Liver (tissue), 8 donors: ENCODE measurements at regions not wholly inside any gene's neighbourhood (a gene's known extent, or its start where the extent isn't known, plus 50 kb on each side); places are given as distances from the start of the nearest gene placed in this dataset.

ENCODE experiments used
- DNase-seq: peaks from one replicate; pipeline ENCODE4 v3.0.0-alpha.2; 2017; ENCODE audit warnings: low spot score
- H3K27ac ChIP-seq, 2 donors: one replicate each; pipeline ENCODE4 v1.7.0; 2013; ENCODE audit warnings: inconsistent platforms in 2 of 2, low read length in 2 of 2, control low read depth in 1 of 2, low read depth in 1 of 2, mild to moderate bottlenecking in 1 of 2
- H3K27me3 ChIP-seq, 4 donors: one replicate each; pipeline versions ENCODE4 v1.6.1 to v1.7.0; 2013; ENCODE audit warnings: low read length in 3 of 4, inconsistent platforms in 1 of 4, mild to moderate bottlenecking in 1 of 4, moderate library complexity in 1 of 4; ENCODE audit not compliant: control insufficient read depth in 4 of 4, insufficient read depth in 4 of 4
- H3K36me3 ChIP-seq, 4 donors: one replicate each; pipeline versions ENCODE4 v1.6.1 to v1.7.0; 2013; ENCODE audit warnings: low read length in 3 of 4, mild to moderate bottlenecking in 3 of 4, low read depth in 1 of 4, moderate library complexity in 1 of 4; ENCODE audit not compliant: control insufficient read depth in 4 of 4, insufficient read depth in 3 of 4
- H3K4me1 ChIP-seq, 4 donors: one replicate each; pipeline versions ENCODE4 v1.6.1 to v1.7.0; 2013; ENCODE audit warnings: low read length in 3 of 4, mild to moderate bottlenecking in 3 of 4, moderate library complexity in 1 of 4; ENCODE audit not compliant: control insufficient read depth in 4 of 4, insufficient read depth in 4 of 4
- H3K4me3 ChIP-seq, 3 donors: one replicate each; pipeline versions ENCODE4 v1.6.1 to v1.7.0; 2013; ENCODE audit warnings: low read length in 3 of 3, control low read depth in 1 of 3, low read depth in 1 of 3, mild to moderate bottlenecking in 1 of 3
- H3K9ac ChIP-seq, 2 donors: one replicate each; pipeline ENCODE4 v1.7.0; 2013; ENCODE audit warnings: low read length in 2 of 2, mild to moderate bottlenecking in 2 of 2, moderate library complexity in 2 of 2, control low read depth in 1 of 2, low read depth in 1 of 2
- H3K9me3 ChIP-seq, 4 donors: one replicate each; pipeline versions ENCODE4 v1.6.1 to v1.7.0; 2013; ENCODE audit warnings: low read length in 3 of 4; ENCODE audit not compliant: control insufficient read depth in 4 of 4
- EGR1 ChIP-seq, 2 donors: IDR thresholded peaks; 2 replicates each; pipeline ENCODE4 v1.6.1; 2016 to 2018; ENCODE audit warnings: antibody characterized with exemption in 2 of 2, low read depth in 2 of 2
- FOXA1 ChIP-seq: IDR thresholded peaks from 2 replicates; pipeline ENCODE4 v1.6.1; 2016; ENCODE audit warnings: antibody characterized with exemption
- FOXA2 ChIP-seq: IDR thresholded peaks from 2 replicates; pipeline ENCODE4 v1.6.1; 2016; ENCODE audit warnings: antibody characterized with exemption
- GABPA ChIP-seq, 2 donors: IDR thresholded peaks in 1 of 2; conservative IDR thresholded peaks in 1 of 2; 2 replicates each; pipeline ENCODE4 v1.6.1; 2016; ENCODE audit warnings: antibody characterized with exemption in 2 of 2, mild to moderate bottlenecking in 1 of 2, moderate library complexity in 1 of 2
- HNF4A ChIP-seq, 2 donors: conservative IDR thresholded peaks; 2 replicates each; pipeline ENCODE4 v1.6.1; 2016; ENCODE audit warnings: antibody characterized with exemption in 2 of 2, mild to moderate bottlenecking in 2 of 2
- HNF4G ChIP-seq: IDR thresholded peaks from 2 replicates; pipeline ENCODE4 v1.6.1; 2016; ENCODE audit warnings: antibody characterized with exemption
- JUND ChIP-seq, 2 donors: IDR thresholded peaks; 2 replicates each; pipeline ENCODE4 v1.6.1; 2016; ENCODE audit warnings: antibody characterized with exemption in 2 of 2
- NR2F2 ChIP-seq: IDR thresholded peaks from 2 replicates; pipeline ENCODE4 v1.6.1; 2016; ENCODE audit warnings: antibody characterized with exemption
- RAD21 ChIP-seq, 2 donors: IDR thresholded peaks; 2 replicates each; pipeline ENCODE4 v1.6.1; 2016; ENCODE audit warnings: antibody characterized with exemption in 2 of 2, mild to moderate bottlenecking in 2 of 2
- RXRA ChIP-seq, 2 donors: IDR thresholded peaks; 2 replicates each; pipeline ENCODE4 v1.6.1; 2017 to 2018; ENCODE audit warnings: antibody characterized with exemption in 2 of 2, mild to moderate bottlenecking in 1 of 2
- SP1 ChIP-seq: IDR thresholded peaks from 2 replicates; pipeline ENCODE4 v1.6.1; 2018; ENCODE audit warnings: antibody characterized with exemption, mild to moderate bottlenecking
- TAF1 ChIP-seq: conservative IDR thresholded peaks from 2 replicates; pipeline ENCODE4 v1.6.1; 2016; ENCODE audit warnings: antibody characterized with exemption, mild to moderate bottlenecking
- YY1 ChIP-seq: IDR thresholded peaks from 2 replicates; pipeline ENCODE4 v1.6.1; 2016; ENCODE audit warnings: antibody characterized with exemption, mild to moderate bottlenecking
- WGBS: extraction: QIAGEN DNeasy Blood & Tissue Kit; methylation state at CpG from one replicate; pipeline ENCODE4 v1.1.7; 2013; 5-methylcytosine and 5-hydroxymethylcytosine counted together
- TF ChIP-seq, protein P1 (sequence below): IDR thresholded peaks from 2 replicates; pipeline ENCODE4 v1.6.1; 2016; ENCODE audit warnings: antibody characterized with exemption
- TF ChIP-seq, protein P2 (sequence below): IDR thresholded peaks from 2 replicates; pipeline ENCODE4 v1.6.1; 2016; ENCODE audit warnings: antibody characterized with exemption
- TF ChIP-seq, protein P3 (sequence below): IDR thresholded peaks from 2 replicates; pipeline ENCODE4 v1.6.1; 2016; ENCODE audit warnings: antibody characterized with exemption
- TF ChIP-seq, protein P4 (sequence below): fragments of 150-350 bp; IDR thresholded peaks from 2 replicates; pipeline ENCODE4 v1.5.1; 2017; ENCODE audit warnings: improper control_type of control experiment, low read depth, low read length; ENCODE audit not compliant: missing input control
- TF ChIP-seq, protein P5 (sequence below): IDR thresholded peaks from 2 replicates; pipeline ENCODE4 v1.6.1; 2016; ENCODE audit warnings: antibody characterized with exemption, mild to moderate bottlenecking
- donor health status: healthy.
- donor health status: healthy.
- donor health status: healthy.
- donor health status: healthy.
- donor health status: healthy.

DNA sequence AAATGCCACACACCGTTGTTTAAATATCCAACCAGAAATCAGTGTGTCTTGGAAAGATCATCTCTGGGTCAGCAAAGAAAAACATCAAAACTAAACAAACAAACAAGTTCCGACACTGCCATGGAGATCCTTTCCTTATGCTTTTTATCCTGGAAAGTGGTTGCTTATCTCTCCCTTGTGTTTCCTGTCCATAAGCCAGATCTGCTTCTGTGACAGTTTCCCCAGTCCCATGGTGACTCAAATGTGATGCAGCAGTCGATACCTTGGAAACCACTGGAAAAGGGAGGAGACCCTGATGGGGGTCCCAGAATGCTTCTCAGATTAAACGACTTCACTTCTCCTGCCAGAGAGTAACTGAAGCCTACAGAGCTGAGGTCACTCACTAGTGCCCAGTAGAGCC, 94.7 kb downstream of the DMRTA2 start:
- H3K9ac ChIP-seq, result no peak overlapping the region
- no peak for DNase-seq
- H3K36me3 ChIP-seq, result no peaks in the 10 kb centered on the region
- TF ChIP-seq EGR1 (IDR thresholded peaks at IDR 0.05; ENCODE audit: low read depth in 2 of 2) (no peak), FOXA2 (no peak), HNF4G (no peak), GABPA (IDR thresholded peaks at IDR 0.05 in 1 of 2, conservative IDR thresholded peaks at IDR 0.05 in 1 of 2) (no peak), TAF1 (no peak), HNF4A (conservative IDR thresholded peaks at IDR 0.05) (no peak), YY1 (no peak), JUND (IDR thresholded peaks at IDR 0.05) (no peak), RAD21 (IDR thresholded peaks at IDR 0.05) (no peak), RXRA (IDR thresholded peaks at IDR 0.05) (no peak), SP1 (no peak), FOXA1 (no peak), NR2F2 (no peak)
- TF ChIP-seq, protein P1, sequence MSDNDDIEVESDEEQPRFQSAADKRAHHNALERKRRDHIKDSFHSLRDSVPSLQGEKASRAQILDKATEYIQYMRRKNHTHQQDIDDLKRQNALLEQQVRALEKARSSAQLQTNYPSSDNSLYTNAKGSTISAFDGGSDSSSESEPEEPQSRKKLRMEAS, result no peak
- TF ChIP-seq, protein P2, sequence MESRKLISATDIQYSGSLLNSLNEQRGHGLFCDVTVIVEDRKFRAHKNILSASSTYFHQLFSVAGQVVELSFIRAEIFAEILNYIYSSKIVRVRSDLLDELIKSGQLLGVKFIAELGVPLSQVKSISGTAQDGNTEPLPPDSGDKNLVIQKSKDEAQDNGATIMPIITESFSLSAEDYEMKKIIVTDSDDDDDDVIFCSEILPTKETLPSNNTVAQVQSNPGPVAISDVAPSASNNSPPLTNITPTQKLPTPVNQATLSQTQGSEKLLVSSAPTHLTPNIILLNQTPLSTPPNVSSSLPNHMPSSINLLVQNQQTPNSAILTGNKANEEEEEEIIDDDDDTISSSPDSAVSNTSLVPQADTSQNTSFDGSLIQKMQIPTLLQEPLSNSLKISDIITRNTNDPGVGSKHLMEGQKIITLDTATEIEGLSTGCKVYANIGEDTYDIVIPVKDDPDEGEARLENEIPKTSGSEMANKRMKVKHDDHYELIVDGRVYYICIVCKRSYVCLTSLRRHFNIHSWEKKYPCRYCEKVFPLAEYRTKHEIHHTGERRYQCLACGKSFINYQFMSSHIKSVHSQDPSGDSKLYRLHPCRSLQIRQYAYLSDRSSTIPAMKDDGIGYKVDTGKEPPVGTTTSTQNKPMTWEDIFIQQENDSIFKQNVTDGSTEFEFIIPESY, result no peak
- TF ChIP-seq, protein P3, sequence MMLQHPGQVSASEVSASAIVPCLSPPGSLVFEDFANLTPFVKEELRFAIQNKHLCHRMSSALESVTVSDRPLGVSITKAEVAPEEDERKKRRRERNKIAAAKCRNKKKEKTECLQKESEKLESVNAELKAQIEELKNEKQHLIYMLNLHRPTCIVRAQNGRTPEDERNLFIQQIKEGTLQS, result no peak
- TF ChIP-seq, protein P4, sequence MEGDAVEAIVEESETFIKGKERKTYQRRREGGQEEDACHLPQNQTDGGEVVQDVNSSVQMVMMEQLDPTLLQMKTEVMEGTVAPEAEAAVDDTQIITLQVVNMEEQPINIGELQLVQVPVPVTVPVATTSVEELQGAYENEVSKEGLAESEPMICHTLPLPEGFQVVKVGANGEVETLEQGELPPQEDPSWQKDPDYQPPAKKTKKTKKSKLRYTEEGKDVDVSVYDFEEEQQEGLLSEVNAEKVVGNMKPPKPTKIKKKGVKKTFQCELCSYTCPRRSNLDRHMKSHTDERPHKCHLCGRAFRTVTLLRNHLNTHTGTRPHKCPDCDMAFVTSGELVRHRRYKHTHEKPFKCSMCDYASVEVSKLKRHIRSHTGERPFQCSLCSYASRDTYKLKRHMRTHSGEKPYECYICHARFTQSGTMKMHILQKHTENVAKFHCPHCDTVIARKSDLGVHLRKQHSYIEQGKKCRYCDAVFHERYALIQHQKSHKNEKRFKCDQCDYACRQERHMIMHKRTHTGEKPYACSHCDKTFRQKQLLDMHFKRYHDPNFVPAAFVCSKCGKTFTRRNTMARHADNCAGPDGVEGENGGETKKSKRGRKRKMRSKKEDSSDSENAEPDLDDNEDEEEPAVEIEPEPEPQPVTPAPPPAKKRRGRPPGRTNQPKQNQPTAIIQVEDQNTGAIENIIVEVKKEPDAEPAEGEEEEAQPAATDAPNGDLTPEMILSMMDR, result no peak
- TF ChIP-seq, protein P5, sequence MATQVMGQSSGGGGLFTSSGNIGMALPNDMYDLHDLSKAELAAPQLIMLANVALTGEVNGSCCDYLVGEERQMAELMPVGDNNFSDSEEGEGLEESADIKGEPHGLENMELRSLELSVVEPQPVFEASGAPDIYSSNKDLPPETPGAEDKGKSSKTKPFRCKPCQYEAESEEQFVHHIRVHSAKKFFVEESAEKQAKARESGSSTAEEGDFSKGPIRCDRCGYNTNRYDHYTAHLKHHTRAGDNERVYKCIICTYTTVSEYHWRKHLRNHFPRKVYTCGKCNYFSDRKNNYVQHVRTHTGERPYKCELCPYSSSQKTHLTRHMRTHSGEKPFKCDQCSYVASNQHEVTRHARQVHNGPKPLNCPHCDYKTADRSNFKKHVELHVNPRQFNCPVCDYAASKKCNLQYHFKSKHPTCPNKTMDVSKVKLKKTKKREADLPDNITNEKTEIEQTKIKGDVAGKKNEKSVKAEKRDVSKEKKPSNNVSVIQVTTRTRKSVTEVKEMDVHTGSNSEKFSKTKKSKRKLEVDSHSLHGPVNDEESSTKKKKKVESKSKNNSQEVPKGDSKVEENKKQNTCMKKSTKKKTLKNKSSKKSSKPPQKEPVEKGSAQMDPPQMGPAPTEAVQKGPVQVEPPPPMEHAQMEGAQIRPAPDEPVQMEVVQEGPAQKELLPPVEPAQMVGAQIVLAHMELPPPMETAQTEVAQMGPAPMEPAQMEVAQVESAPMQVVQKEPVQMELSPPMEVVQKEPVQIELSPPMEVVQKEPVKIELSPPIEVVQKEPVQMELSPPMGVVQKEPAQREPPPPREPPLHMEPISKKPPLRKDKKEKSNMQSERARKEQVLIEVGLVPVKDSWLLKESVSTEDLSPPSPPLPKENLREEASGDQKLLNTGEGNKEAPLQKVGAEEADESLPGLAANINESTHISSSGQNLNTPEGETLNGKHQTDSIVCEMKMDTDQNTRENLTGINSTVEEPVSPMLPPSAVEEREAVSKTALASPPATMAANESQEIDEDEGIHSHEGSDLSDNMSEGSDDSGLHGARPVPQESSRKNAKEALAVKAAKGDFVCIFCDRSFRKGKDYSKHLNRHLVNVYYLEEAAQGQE, result no peak
- H3K4me1 ChIP-seq, result peaks cover 0 to 8% (median 5%) of the 10 kb centered on the region in 4 donors
- H3K27me3 ChIP-seq, result peaks cover 0 to 3% (median 2%) of the 10 kb centered on the region in 4 donors
- H3K9me3 ChIP-seq, result no peaks in the 10 kb centered on the region
- H3K4me3 ChIP-seq, result no peak overlapping the region
- no peak overlapping the region for H3K27ac ChIP-seq
- WGBS, result 33% methylated on average over 4 of the region's 4 CpGs
